ENCODE measurements at regions not wholly inside any gene's neighbourhood (a gene's known extent, or its start where the extent isn't known, plus 50 kb on each side); places are given as distances from the start of the nearest gene placed in this dataset.

GRCh38 chr2:70360661-70361270, 58.9 kb upstream of the FAM136A start:
- no peak for TF ChIP-seq CTCF (conservative IDR thresholded peaks at IDR 0.05)
- Mint-ChIP-seq H3K27ac (peak overlapping the region; percentile 78), H3K4me3 (no peak overlapping the region), H3K36me3 (no peaks in the 10 kb centered on the region), H3K4me1 (ENCODE audit: unreplicated experiment) (peaks cover 6% of the 10 kb centered on the region), H3K27me3 (peaks cover 2% of the 10 kb centered on the region), H3K9me3 (no peaks in the 10 kb centered on the region)
- no peak for DNase-seq (ENCODE audit: extremely low spot score, unreplicated experiment)

GRCh38 chr2:70357684-70358071, 55.8 kb upstream of the FAM136A start:
- no peak for DNase-seq (ENCODE audit: extremely low spot score, unreplicated experiment)
- Mint-ChIP-seq H3K9me3 (no peaks in the 10 kb centered on the region), H3K36me3 (no peaks in the 10 kb centered on the region), H3K27me3 (peaks cover 2% of the 10 kb centered on the region), H3K4me3 (no peak overlapping the region), H3K4me1 (ENCODE audit: unreplicated experiment) (peaks cover 6% of the 10 kb centered on the region), H3K27ac (peak overlapping the region; percentile 60)
- TF ChIP-seq CTCF (conservative IDR thresholded peaks at IDR 0.05): no peak

- no peak for TF ChIP-seq CTCF (conservative IDR thresholded peaks at IDR 0.05)
- H3K4me3 Mint-ChIP-seq: no peak overlapping the region
- H3K4me1 Mint-ChIP-seq (ENCODE audit: unreplicated experiment): peaks cover 6% of the 10 kb centered on the region
- no peaks in the 10 kb centered on the region for H3K9me3 Mint-ChIP-seq
- no peak for DNase-seq (ENCODE audit: extremely low spot score, unreplicated experiment)
- H3K36me3 Mint-ChIP-seq: no peaks in the 10 kb centered on the region
- H3K27ac Mint-ChIP-seq: peak overlapping the region; percentile 60
- H3K27me3 Mint-ChIP-seq: peaks cover 6% of the 10 kb centered on the region
Observed at GRCh38 chr2:70356941-70357683, 55.2 kb upstream of the FAM136A start.

- DNase-seq (ENCODE audit: extremely low spot score, unreplicated experiment): no peak
- no peak for TF ChIP-seq CTCF (conservative IDR thresholded peaks at IDR 0.05)
- Mint-ChIP-seq H3K27ac (no peak overlapping the region), H3K9me3 (no peaks in the 10 kb centered on the region), H3K27me3 (peaks cover 12% of the 10 kb centered on the region), H3K4me3 (no peak overlapping the region), H3K36me3 (no peaks in the 10 kb centered on the region), H3K4me1 (ENCODE audit: unreplicated experiment) (peaks cover 6% of the 10 kb centered on the region)
Observed at GRCh38 chr2:70354264-70354949, 52.5 kb upstream of the FAM136A start.

All from type B pancreatic cell (in vitro differentiated cells).